HG03196 (cell line): ENCODE measurements at regions not wholly inside any gene's neighbourhood (a gene's known extent, or its start where the extent isn't known, plus 50 kb on each side); places are given as distances from the start of the nearest gene placed in this dataset.
"Not testable (repeated sequence)": the region's sequence is repeated elsewhere in the genome, so short reads cannot be mapped to it uniquely, and the experiment has no call there.

Experiments
- ATAC-seq: cut with Tn5 transposase; IDR thresholded peaks from one replicate; pipeline ENCODE4 v1.9.1; 2021; ENCODE audit not compliant: unreplicated experiment

DNA sequence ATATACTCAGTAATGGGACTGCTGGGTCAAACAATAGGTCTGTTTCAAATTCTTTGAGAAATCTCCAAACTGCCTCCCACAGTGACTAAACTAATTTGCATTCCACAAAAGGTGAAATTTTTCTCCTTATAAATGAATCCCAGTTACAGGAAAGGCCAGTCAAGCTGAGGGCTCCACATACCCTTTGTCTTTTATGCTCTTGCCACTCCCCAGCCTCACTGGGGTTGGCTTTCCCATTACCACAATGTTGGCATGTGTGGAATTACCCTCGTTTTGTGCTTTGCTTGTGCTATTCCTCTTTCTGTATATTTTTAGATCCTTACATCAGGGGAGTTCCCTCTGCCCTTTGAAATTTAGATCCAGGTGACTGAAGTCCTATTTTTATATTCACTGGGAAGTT is 220.2 kb upstream of the LCORL start:
- ATAC-seq = no peak

DNA sequence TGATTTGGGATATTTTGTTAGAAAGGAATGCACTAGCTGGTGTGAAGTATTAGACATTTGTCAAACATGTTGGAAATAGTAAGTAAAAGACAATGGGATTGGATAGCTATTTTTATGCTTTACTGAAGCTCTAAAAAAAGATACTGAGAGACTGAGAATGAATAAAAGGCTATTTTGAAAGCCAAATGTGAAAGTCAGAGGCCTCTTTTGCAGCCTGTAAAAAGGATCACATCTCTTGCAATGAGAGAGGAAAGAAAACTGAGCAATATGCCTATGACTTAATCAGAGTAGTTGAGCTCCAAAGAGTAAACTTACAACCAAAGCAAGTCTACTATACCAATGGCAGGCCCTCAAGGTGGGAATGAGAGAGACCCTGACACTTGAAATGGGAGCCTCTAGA is 212.6 kb upstream of the LCORL start:
- no peak for ATAC-seq

DNA sequence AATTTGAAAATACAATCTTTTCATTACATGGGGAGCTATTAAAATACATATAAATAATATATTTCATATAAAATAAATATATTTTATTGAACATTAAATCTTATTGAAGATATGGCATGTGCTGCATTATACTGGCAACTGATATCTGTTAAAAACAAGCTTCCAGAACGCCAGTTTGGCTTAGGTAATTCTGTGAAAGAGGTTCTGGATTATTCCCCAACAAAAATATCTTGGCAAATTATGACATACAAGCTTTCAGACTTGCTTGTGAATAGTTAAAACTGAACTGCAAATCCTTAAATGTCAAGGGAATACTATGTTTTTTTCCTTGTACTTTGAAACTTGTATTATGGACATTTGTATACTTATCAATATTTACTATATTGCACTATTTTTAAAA is 210.2 kb upstream of the LCORL start:
- ATAC-seq = no peak

DNA sequence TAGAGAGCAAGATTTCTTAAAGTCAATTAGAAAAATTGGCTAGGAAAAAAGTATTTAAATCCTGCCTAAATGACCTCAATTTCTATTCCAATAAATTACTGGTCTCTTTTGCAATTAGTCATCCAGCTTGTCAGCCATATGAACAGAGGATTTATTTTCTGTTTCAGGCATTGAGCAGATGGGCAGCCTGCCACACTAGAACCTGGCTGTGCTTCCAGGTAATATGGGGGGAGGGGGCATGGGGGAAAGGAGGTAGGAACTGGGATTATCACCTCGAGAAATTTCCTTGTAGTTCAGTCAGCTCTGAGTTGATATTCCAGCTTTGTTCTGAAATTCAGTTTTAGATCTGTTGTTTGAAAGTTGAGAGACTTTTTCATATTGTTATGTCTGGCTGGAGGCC is 206.3 kb upstream of the LCORL start:
- no peak for ATAC-seq

DNA sequence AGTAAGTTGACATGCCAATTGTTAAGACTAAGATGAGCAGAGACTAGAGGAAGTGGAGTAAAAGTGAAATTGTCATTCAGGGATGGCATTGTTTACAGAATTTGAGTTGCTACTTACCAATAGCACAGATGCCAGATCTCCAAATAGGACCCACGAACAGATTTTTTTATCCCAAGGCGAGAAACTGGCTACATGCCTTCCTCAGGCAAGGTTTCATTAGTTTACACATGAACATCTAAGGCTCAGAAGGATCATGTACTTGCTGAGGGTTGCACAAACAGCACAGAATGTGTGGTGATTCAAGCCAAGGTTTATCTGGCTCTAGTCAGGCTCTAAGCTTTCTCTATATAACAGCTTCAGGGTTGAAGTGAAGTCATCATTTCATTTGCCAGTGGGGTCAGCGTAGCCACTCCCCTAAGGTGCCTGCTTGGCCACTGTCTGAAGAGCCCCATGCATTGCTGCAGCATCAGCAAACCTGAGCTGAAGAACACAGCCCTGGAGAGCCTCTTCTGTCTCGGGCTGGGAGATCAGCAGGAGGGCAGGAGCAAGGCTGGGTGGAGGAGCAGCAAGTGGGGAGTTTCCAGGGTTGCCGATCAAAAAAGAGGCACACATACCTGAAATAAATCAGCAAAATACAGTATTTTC is 193.0 kb upstream of the LCORL start:
- ATAC-seq = no peak

DNA sequence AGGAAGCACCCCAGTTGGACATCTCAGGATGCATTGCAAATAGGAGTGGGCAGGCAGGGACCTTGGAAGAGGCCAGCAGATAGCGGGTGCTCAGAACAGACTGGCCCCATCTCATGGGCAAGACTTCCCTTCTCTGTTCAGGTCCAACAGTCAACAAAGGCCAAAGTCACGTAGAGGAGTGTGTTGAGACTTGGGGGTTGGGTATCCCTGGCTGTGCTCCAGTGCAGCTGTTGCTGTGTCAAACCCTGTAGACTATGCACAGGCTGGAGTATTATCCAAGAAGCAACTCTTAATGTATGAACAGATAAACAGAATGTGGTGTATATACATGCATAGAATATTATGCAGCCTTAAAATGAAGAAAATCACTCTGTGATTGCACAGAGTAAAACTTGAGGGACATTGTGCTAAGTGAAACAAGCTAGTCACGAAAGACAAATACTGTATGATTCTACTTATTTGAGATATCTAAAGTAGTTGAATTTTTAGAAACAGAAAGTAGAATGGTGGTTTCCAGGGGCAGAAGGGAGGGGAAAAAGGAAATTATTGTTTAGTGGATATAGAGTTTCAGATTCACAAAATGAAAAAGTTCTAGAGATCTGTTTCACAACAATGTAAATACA is 192.1 kb upstream of the LCORL start:
- ATAC-seq = no peak

DNA sequence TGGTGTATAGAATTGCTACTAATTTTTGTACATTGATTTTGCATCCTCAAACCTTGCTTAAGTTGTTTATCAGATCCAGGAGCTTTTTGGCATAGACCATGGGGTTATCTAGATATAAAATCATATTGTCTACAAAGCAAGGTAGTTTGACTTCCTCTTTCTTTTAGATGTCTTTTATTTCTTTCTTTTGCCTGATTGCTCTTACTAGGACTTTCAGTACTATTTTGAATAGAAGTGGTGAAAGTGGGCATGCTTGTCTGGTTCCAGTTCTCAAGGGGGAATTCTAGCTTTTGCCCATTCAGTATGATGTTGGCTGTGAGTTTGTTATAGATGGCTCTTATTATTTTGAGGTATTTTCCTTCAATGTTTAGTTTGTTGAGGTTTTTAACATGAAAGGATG is 187.9 kb upstream of the LCORL start:
- peak; percentile 60 for ATAC-seq

DNA sequence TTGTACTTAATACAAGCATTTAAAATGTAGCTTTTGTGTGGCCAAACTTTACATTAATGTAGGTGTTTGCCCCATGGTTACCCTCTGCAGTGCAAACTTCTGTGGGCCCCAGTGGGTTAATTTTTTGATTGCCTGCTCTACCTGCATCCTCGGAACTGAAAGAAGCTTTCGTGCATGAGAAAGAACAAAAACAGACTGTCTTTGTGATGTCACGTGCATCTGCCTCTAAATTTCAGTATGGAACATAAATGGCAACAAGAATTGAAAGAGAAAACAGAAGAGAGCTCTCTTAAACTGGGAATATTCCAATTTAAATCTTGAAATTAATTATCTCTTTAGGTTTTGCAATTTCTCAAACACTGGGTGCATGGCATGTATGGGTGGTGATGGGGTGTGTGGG is 182.4 kb upstream of the LCORL start:
- ATAC-seq = no peak

DNA sequence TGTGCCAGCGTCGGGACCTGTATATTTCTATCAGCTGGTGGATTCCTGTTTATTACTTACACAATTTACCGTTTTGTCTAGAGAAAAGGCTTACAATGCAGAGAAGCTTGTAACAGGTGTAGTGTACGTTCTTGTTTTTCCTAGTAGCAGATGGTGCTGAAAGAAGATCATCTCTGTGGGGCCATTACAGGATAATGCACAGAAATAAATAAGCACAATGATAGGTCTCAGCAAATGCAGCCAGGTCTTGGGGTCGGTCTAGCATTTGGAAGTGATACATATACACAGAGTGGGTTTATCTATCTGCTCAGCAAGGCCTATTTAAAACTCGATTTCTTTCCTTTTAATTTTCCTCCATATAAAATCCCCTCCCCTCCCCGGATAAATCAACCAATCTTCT is 180.9 kb upstream of the LCORL start:
- ATAC-seq = no peak

DNA sequence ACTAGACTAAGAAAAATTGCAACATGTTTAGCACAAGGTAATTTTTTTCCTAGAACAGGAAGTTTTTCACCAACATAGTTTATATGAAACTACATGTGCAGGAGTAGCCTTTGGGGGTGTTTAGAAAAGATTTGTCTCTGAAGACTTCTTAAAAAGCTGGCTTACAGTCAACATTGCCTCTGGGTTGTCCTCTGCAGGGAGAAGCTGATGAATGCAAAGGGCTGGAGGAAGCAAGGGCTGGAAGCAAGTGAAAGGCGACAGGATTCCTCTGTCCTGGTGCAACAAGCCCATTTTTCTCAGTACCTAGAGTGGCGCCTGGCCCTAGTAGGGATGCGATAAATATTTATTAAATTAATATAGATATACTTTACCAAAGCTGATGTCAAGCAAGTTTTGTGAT is 180.3 kb upstream of the LCORL start:
- ATAC-seq = no peak

DNA sequence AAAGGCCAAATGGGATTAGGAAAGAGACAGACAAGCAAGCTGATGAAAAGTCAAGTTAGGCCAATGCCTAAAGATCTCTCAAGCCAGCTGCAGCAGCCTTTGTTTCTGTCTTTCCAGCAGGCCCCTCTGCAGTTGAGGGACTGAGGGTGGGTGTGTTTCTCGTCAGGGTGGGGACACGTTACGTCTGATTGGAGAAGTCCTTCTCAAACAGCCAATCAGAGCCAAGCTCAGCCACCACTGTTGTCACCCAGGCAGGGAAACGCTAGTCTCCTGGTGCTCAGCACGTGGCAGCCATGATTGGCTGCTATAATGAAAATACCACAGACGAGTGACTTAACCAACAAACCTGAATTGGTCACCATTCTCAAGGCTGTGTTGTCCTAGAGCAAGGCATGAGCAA is 177.1 kb upstream of the LCORL start:
- no peak for ATAC-seq

DNA sequence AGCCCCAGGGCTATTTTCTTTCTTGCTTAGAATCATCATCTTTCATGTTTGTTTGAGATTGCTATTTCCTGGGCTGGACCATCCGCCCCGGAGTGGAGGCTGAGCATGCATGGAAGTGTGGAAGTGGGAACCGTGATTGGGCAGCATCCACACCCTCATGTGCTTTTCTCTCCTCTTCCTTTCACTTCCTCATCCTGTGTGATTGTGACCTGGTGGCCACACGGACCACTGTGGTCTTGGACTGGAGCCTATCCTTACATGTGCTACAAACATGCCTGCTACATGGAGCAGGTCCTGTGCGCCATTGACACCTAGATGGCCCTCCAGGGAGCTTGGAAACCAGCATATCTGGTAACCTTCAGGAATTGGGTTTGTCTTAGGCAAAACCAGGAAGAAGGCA is 175.9 kb upstream of the LCORL start:
- no peak for ATAC-seq

DNA sequence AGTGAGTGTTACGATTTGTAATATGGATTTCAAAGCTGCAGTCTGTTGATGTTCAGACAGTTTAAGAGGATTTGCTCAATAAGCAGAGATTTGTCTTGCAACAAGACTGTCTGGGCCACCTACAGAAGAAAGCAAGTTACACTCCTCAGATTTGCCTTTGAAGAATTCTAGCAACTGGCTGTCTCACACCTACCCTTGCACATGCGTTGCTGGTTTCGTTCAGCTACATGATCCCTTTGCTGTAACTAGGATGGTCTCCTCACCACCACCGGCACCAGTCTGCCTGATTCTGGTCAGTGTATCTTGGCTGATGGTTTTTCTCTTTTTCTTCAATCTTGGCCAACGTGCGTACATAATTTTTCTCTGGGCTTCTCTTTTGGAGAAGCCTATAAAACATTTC is 172.7 kb upstream of the LCORL start:
- no peak for ATAC-seq

DNA sequence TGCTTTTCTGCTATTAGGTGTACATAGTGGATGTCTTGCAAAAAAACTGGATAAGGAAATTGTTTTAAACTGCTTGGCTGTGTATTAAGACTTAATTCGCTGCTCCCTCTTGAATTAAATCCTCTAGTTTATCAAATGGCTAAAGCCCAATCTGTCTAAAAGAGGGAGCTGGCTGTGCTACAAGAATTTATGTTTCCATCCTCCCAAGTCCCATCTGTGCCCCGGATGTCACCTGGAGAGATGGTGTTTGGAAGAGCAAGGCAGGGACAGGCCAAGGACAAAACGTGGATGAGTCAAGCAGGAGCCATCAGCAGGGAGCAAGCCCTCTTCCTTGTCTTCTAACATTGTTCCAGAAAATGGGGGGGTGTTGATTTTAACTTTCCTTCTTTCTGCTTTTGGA is 171.3 kb upstream of the LCORL start:
- ATAC-seq = no peak

DNA sequence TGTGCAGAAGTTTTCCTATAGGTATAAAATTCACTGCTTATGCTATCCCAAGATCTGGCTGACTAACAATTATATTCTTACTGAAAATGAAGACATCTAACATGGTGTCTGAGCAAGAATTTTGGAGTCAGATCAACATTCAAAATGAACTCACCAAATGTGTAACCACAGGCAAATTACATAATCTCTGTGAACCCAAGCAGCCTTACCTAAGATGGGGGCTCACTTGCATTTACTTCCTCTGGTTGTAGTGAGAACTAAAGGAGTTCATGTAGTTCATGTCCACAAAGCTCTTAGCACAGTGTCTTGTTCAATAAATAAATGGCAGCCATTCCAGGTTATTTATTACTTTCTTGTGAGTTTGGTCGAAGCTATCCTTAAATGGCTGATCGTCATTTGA is 163.9 kb upstream of the LCORL start:
- ATAC-seq = no peak

DNA sequence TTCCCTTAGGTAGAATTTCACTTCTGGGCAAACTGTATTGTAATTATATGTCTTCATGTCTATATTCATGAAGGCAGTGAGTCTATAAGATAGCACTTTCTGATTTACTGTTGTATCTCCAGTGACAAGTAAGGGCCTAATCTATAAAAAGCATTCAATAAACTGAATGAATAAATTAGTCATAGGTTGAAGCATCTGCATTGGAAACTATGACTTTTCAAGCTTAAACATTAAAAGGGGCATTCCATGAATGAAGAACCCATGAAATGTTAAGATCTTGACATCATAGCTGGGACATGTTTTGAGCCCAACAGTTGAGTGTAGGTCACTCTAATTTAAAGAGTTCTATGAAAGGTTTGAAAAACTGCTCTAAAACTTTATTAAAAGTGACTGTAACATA is 159.3 kb upstream of the LCORL start:
- no peak for ATAC-seq

DNA sequence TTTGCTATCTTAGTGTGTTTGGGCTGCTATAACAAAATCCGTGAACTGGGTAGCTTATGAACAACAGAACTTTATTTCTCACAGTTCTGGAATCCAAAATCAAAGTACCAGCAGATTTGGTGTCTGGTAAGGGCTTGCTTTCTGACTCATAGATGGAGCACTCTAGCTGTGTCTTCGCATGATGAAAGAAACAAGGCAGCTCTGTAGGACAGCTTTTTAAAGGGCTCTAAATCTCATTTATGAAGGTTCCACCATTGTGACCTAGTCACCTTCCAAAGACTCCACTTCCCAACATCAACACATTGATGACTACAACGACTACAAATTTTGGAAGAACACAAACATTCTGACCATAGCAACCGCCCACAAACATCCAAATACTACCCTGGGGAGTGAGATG is 158.6 kb upstream of the LCORL start:
- ATAC-seq = no peak

DNA sequence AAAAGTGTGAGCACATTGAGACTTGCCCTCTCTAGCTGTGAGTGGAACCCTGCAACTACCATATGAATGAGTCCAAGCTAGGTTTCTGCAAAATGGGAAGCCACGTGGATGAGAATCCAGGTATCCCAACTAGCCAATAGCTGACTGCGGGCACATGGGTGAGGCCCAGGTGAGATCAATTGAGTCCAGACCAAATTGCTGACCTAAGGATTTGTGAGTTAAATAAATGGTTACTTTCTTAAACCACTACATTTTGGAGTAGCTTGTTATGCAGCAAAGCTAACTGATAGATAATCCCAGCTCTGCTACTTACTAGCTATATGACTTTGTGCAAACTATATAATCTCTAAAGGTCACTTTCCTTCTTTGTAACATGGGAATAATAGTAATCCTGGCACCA is 150.3 kb upstream of the LCORL start:
- no peak for ATAC-seq

DNA sequence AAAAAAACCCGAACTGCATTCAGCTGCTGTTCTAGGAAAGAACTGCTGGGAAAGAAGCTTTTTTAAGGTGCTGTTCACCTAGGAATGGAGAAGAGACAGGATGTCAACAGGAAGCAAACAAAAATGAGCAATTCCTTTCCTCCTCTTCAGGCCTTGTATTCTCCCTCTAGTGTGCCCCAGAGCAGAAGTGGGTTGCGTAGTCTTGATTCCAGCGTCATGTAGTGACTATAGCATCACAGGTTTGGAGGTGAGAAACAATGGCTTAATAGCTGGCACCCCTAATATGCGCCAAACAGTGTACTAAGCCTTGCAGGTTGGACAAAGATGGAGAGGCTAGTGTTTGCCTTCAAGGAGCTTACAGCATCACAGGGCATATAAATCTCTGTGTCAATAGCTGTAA is 146.3 kb upstream of the LCORL start:
- ATAC-seq = no peak

DNA sequence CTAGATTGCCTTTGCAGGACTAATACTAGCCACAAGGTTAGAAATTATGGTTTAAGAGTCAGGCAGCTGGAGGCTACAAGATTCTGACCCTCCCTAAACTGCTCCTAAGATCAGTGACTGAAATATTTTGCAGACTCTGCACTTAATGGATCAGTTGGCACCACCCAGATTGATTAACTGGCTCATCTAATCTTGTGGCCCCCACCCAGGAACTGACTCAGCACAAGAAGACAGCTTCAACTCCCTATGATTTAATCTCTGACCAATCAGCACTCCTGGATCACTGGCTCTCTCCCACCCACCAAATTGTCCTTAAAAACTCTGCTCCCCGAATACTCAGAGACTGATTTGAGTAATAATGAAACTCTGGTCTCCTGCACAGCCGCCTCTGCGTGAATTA is 145.4 kb upstream of the LCORL start:
- no peak for ATAC-seq

DNA sequence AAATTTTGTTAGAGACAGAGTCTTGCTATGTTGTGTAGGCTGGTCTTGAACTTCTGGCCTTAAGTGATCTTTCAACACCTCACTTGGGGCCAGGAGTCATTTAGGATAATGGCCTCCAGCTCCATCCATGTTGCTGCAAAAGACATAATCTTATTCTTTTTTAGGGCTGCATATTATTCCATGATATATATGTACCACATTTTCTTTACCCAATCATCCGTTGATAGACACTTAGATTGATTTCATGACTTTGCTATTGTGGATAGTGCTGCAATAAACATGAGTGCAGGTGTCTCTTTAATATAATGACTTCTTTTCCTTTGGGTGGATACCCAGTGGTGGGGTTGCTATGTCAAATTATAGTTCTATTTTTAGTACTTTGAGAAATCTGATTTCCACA is 140.9 kb upstream of the LCORL start:
- ATAC-seq = no peak

DNA sequence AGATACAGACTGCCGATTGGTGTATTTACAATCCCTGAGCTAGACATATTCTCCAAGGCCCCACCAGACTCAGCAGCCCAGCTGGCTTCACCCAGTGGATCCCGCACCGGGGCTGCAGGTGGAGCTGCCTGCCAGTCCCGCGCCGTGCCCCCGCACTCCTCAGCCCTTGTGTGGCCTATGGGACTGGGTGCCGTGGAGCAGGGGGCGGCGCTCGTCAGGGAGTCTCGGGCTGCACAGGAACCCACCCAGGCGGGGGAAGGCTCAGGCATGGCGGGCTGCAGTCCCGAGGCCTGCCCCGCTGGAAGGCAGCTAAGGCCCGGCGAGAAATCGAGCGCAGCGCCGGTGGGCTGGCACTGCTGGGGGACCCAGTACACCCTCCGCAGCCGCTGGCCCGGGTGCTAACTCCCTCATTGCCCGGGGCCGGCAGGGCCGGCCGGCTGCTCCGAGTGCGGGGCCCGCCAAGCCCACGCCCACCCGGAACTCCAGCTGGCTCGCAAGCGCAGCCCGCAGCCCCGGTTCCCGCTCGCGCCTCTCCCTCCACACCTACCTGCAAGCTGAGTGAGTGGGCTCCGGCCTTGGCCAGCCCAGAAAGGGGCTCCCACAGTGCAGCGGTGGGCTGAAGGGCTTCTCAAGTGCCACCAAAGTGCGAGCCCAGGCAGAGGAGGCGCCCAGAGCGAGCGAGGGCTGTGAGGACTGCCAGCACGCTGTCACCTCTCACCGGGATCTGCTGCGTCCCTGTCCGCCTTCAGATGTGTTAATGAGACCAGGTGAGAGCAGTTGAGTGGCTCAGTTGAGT is 137.8 kb upstream of the LCORL start:
- not testable (repeated sequence) for ATAC-seq
